ENCODE measurements at regions not wholly inside any gene's neighbourhood (a gene's known extent, or its start where the extent isn't known, plus 50 kb on each side); places are given as distances from the start of the nearest gene placed in this dataset.

DNA sequence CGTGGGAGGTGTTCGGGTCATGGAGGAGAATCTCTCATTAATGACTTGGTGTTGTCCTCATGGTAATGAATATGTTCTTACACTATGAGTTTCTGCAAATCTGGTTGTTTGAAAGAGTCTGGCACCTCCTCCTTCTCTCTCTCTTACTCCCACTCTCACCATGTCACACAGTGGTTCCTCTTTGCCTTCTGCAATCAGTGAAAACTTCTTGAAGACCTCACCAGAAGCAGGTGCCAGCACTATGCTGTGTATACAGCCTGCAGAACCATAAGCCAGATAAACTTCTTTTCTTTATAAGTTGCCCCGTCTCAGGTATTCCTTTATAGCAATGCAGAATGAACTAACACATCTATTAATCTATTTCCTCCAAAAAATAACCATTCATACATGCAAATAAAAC is 275.0 kb downstream of the ANTXR2 start:
- no peak for DNase-seq (ENCODE audit: extremely low spot score in 2 of 2)
- intact Hi-C loops (cut with DNase I): no loop called here
- TF ChIP-seq POLR2A (IDR thresholded peaks at IDR 0.05): no peak
- TF ChIP-seq, protein P1, sequence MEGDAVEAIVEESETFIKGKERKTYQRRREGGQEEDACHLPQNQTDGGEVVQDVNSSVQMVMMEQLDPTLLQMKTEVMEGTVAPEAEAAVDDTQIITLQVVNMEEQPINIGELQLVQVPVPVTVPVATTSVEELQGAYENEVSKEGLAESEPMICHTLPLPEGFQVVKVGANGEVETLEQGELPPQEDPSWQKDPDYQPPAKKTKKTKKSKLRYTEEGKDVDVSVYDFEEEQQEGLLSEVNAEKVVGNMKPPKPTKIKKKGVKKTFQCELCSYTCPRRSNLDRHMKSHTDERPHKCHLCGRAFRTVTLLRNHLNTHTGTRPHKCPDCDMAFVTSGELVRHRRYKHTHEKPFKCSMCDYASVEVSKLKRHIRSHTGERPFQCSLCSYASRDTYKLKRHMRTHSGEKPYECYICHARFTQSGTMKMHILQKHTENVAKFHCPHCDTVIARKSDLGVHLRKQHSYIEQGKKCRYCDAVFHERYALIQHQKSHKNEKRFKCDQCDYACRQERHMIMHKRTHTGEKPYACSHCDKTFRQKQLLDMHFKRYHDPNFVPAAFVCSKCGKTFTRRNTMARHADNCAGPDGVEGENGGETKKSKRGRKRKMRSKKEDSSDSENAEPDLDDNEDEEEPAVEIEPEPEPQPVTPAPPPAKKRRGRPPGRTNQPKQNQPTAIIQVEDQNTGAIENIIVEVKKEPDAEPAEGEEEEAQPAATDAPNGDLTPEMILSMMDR (IDR thresholded peaks at IDR 0.05): no peak
- no peak for TF ChIP-seq POLR2AphosphoS5 (IDR thresholded peaks at IDR 0.05; ENCODE audit: insufficient read depth in 1 of 2, low read depth in 1 of 2)
- H3K27ac ChIP-seq: no peak overlapping the region
- no peaks in the 10 kb centered on the region for H3K36me3 ChIP-seq
- no peaks in the 10 kb centered on the region for H3K9me3 ChIP-seq
- H3K4me1 ChIP-seq: no peaks in the 10 kb centered on the region
- H3K27me3 ChIP-seq: no peaks in the 10 kb centered on the region
- H3K4me3 ChIP-seq: no peak overlapping the region

DNA sequence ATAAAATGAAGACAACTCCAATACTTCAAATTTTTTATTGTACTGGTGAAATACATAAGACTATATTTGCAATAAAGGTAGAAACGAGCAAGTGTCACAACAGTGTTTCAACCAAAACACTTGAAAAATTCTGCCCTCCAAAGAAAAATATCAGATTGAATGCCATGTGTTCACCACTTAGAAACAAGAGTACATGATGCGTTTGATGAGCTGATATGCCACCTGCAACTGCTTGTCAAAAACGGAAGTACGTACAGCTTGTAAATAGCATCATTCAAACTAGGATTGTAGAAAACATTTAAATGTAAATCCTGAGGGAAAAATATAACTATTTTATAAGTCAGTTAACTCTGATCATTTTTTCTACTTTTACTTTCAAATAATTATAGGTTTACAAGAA is 276.1 kb downstream of the ANTXR2 start:
- intact Hi-C loops (cut with DNase I): no loop called here
- DNase-seq (ENCODE audit: extremely low spot score in 2 of 2): no peak
- no peak overlapping the region for H3K4me3 ChIP-seq
- H3K36me3 ChIP-seq: no peaks in the 10 kb centered on the region
- H3K27me3 ChIP-seq: no peaks in the 10 kb centered on the region
- no peak overlapping the region for H3K27ac ChIP-seq
- no peaks in the 10 kb centered on the region for H3K9me3 ChIP-seq
- TF ChIP-seq POLR2AphosphoS5 (IDR thresholded peaks at IDR 0.05; ENCODE audit: insufficient read depth in 1 of 2, low read depth in 1 of 2) (no peak), POLR2A (IDR thresholded peaks at IDR 0.05) (no peak)
- TF ChIP-seq, protein P1 (IDR thresholded peaks at IDR 0.05): no peak
- H3K4me1 ChIP-seq: no peaks in the 10 kb centered on the region

DNA sequence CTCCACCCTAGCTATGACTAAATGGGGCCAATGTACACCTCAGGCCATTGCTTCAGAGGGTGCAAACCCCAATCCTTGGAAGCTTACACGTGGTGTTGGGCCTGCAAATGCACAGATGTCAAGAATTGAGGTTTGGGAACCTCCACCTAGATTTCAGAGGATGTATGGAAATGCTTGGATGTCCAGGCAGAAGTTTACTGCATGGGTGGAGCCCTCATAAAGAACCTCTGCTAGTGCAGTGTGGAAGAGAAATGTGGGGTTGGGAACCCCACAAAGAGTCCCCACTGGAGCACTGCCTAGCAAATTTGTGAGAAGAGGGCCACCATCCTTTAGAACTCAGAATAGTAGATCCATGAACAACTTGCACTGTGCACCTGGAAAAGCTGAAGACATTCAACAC is 284.1 kb downstream of the ANTXR2 start:
- Histone ChIP-seq H3K27ac (no peak overlapping the region), H3K4me1 (no peaks in the 10 kb centered on the region), H3K9me3 (no peaks in the 10 kb centered on the region), H3K36me3 (no peaks in the 10 kb centered on the region), H3K27me3 (no peaks in the 10 kb centered on the region), H3K4me3 (no peak overlapping the region)
- no peak for DNase-seq (ENCODE audit: extremely low spot score in 2 of 2)
- intact Hi-C loops (cut with DNase I): no loop called here
- no peak for TF ChIP-seq POLR2AphosphoS5 (IDR thresholded peaks at IDR 0.05; ENCODE audit: insufficient read depth in 1 of 2, low read depth in 1 of 2)
- TF ChIP-seq POLR2A (IDR thresholded peaks at IDR 0.05): no peak
- TF ChIP-seq, protein P1 (IDR thresholded peaks at IDR 0.05): no peak

DNA sequence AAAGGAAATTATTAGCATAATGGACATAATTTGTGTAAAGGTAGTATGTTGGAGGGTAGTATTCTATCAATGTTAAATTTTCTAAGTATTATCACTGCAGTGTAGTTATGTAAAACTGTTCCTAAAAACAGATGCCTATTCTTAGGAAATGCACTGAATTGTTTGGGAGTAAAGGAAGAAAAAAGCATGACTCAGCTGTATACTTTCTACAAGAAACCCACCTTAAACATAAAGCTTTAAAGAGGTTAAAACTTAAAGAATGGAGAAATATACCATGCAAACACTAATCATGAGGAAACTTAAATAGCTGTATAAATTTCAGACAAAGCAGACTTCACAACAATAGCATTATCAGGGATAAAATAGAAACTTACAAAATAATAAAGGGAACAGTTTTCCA is 292.9 kb downstream of the ANTXR2 start:
- intact Hi-C loops (cut with DNase I): no loop called here
- Histone ChIP-seq H3K27me3 (no peaks in the 10 kb centered on the region), H3K27ac (no peak overlapping the region), H3K36me3 (no peaks in the 10 kb centered on the region), H3K4me3 (no peak overlapping the region), H3K4me1 (no peaks in the 10 kb centered on the region), H3K9me3 (no peaks in the 10 kb centered on the region)
- TF ChIP-seq POLR2AphosphoS5 (IDR thresholded peaks at IDR 0.05; ENCODE audit: insufficient read depth in 1 of 2, low read depth in 1 of 2) (no peak), POLR2A (IDR thresholded peaks at IDR 0.05) (no peak)
- TF ChIP-seq, protein P1 (IDR thresholded peaks at IDR 0.05): no peak
- DNase-seq (ENCODE audit: extremely low spot score in 2 of 2): no peak

DNA sequence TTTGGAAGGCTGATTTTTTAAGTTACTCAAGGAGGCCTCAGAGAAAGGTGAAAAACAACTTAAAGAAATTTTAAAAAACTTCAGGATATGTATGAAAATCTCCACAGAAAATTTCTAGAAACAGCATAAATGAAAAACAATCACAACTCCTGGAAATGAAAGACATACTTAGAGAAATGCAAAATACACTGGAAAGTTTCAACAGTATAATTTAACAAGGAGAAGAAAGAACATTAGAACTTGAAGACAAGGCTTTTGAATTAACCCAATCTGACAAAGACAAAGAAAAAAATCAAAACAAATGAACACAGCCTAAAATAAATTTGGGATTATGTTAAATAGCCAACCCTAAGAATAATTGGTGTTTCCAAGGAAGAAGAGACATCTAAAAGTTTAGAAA is 300.5 kb downstream of the ANTXR2 start:
- Histone ChIP-seq H3K4me1 (no peaks in the 10 kb centered on the region), H3K4me3 (no peak overlapping the region), H3K9me3 (no peaks in the 10 kb centered on the region), H3K36me3 (no peaks in the 10 kb centered on the region), H3K27me3 (no peaks in the 10 kb centered on the region), H3K27ac (no peak overlapping the region)
- intact Hi-C loops (cut with DNase I): no loop called here
- DNase-seq (ENCODE audit: extremely low spot score in 2 of 2): no peak
- TF ChIP-seq, protein P1 (IDR thresholded peaks at IDR 0.05): no peak
- TF ChIP-seq POLR2AphosphoS5 (IDR thresholded peaks at IDR 0.05; ENCODE audit: insufficient read depth in 1 of 2, low read depth in 1 of 2) (no peak), POLR2A (IDR thresholded peaks at IDR 0.05) (no peak)
